ENCODE measurements at regions not wholly inside any gene's neighbourhood (a gene's known extent, or its start where the extent isn't known, plus 50 kb on each side); places are given as distances from the start of the nearest gene placed in this dataset.

- peaks cover 0 to 6% of the 10 kb centered on the region in 2 donors for H3K36me3 Mint-ChIP-seq
- peaks cover 0 to 8% of the 10 kb centered on the region in 2 donors for H3K9me3 ChIP-seq (replicated peaks in 1 of 2; ENCODE audit: control insufficient read depth in 1 of 2, insufficient read depth in 1 of 2, low read length in 2 of 2)
- no CpG with 5 or more reads among the region's 2 CpGs for WGBS (ENCODE audit: insufficient coverage)
- H3K4me3 ChIP-seq (replicated peaks in 1 of 3; ENCODE audit: low read depth in 2 of 3, low read length in 3 of 3), result no peak overlapping the region
- no peaks in the 10 kb centered on the region for H3K4me1 Mint-ChIP-seq
- no peaks in the 10 kb centered on the region for H3K27me3 ChIP-seq (ENCODE audit: control insufficient read depth in 2 of 2, insufficient read depth in 2 of 2, low read length in 2 of 2)
- no peak overlapping the region for H3K4me3 Mint-ChIP-seq
- H3K4me2 ChIP-seq (replicated peaks; ENCODE audit: extremely low read depth, low read length, poor library complexity, severe bottlenecking), result no peak overlapping the region
- intact Hi-C loops (cut with micrococcal nuclease), result no loop called here
- peaks cover 0 to 13% (median 9%) of the 10 kb centered on the region in 7 donors for H3K9me3 Mint-ChIP-seq
- H3K27ac ChIP-seq (ENCODE audit: low read depth in 1 of 2, low read length in 2 of 2), result no peak overlapping the region
- no peak overlapping the region for H2AFZ ChIP-seq (ENCODE audit: insufficient read depth, low read depth, low read length, poor library complexity, severe bottlenecking)
- peaks cover 0 to 4% (median 0%) of the 10 kb centered on the region in 3 donors for H3K27me3 Mint-ChIP-seq (ENCODE audit: low read depth in 3 of 3)
- no peak overlapping the region for H3K27ac Mint-ChIP-seq
- no peaks in the 10 kb centered on the region for H3K36me3 ChIP-seq (replicated peaks in 1 of 2; ENCODE audit: control insufficient read depth in 1 of 2, insufficient read depth in 2 of 2, low read length in 2 of 2)
- TF ChIP-seq CTCF (IDR thresholded peaks at IDR 0.05), result no peak
- no peaks in the 10 kb centered on the region for H3K4me1 ChIP-seq (ENCODE audit: control insufficient read depth in 1 of 2, insufficient read depth in 2 of 2, low read length in 2 of 2)
- DNase-seq, result no peak
- H3K9ac ChIP-seq (ENCODE audit: insufficient read depth, low read length, poor library complexity, severe bottlenecking), result no peak overlapping the region
- no peaks in the 10 kb centered on the region for H3K79me2 ChIP-seq (ENCODE audit: insufficient read depth, low read length)
- H4K20me1 ChIP-seq (ENCODE audit: insufficient read depth, low read length), result no peaks in the 10 kb centered on the region
Measured at GRCh38 chr3:30486368-30486767, 120.0 kb upstream of the TGFBR2 start.

GRCh38 chr3:30488070-30488756, 118.2 kb upstream of the TGFBR2 start:
- peaks cover 0 to 4% (median 0%) of the 10 kb centered on the region in 3 donors for H3K27me3 Mint-ChIP-seq (ENCODE audit: low read depth in 3 of 3)
- Histone ChIP-seq H3K9ac (ENCODE audit: insufficient read depth, low read length, poor library complexity, severe bottlenecking) (no peak overlapping the region), H3K4me1 (ENCODE audit: control insufficient read depth in 1 of 2, insufficient read depth in 2 of 2, low read length in 2 of 2) (no peaks in the 10 kb centered on the region), H3K4me3 (replicated peaks in 1 of 3; ENCODE audit: low read depth in 2 of 3, low read length in 3 of 3) (no peak overlapping the region), H3K79me2 (ENCODE audit: insufficient read depth, low read length) (no peaks in the 10 kb centered on the region), H4K20me1 (ENCODE audit: insufficient read depth, low read length) (no peaks in the 10 kb centered on the region), H3K9me3 (replicated peaks in 1 of 2; ENCODE audit: control insufficient read depth in 1 of 2, insufficient read depth in 1 of 2, low read length in 2 of 2) (peaks cover 0 to 8% of the 10 kb centered on the region in 2 donors), H2AFZ (ENCODE audit: insufficient read depth, low read depth, low read length, poor library complexity, severe bottlenecking) (no peak overlapping the region), H3K36me3 (replicated peaks in 1 of 2; ENCODE audit: control insufficient read depth in 1 of 2, insufficient read depth in 2 of 2, low read length in 2 of 2) (no peaks in the 10 kb centered on the region), H3K27ac (ENCODE audit: low read depth in 1 of 2, low read length in 2 of 2) (no peak overlapping the region), H3K27me3 (ENCODE audit: control insufficient read depth in 2 of 2, insufficient read depth in 2 of 2, low read length in 2 of 2) (no peaks in the 10 kb centered on the region), H3K4me2 (replicated peaks; ENCODE audit: extremely low read depth, low read length, poor library complexity, severe bottlenecking) (no peak overlapping the region)
- TF ChIP-seq CTCF (IDR thresholded peaks at IDR 0.05), result no peak
- peaks cover 3% of the 10 kb centered on the region for H3K4me1 Mint-ChIP-seq
- intact Hi-C loops (cut with micrococcal nuclease), result no loop called here
- no peak overlapping the region for H3K4me3 Mint-ChIP-seq
- WGBS (ENCODE audit: insufficient coverage), result no CpG with 5 or more reads among the region's 4 CpGs
- peaks cover 0 to 13% (median 9%) of the 10 kb centered on the region in 7 donors for H3K9me3 Mint-ChIP-seq
- no peak for DNase-seq
- peaks cover 0 to 6% of the 10 kb centered on the region in 2 donors for H3K36me3 Mint-ChIP-seq
- no peak overlapping the region for H3K27ac Mint-ChIP-seq

Measured in CD14-positive monocyte (primary cell).